SU-DHL-6 (cell line): ENCODE measurements at regions not wholly inside any gene's neighbourhood (a gene's known extent, or its start where the extent isn't known, plus 50 kb on each side); places are given as distances from the start of the nearest gene placed in this dataset.

Source experiments
- H2AFZ ChIP-seq: fragments of 200-600 bp; sonication (generic); 2 replicates; pipeline ENCODE4 v1.6.1; 2014; ENCODE audit warnings: low read depth, mild to moderate bottlenecking, moderate library complexity, mixed read lengths, antibody characterized with exemption, low read length; ENCODE audit not compliant: severe bottlenecking
- H3F3A ChIP-seq: fragments of 200-600 bp; shearing (Covaris generic); 2 replicates; pipeline ENCODE4 v1.6.0; 2016; ENCODE audit warnings: antibody characterized with exemption, mild to moderate bottlenecking; ENCODE audit not compliant: insufficient read depth
- H3K27ac ChIP-seq: fragments of 200-600 bp; sonication (generic); 2 replicates; pipeline ENCODE4 v1.5.1; 2016; ENCODE audit warnings: low read depth, mild to moderate bottlenecking, low read length, moderate library complexity, mixed read lengths
- H3K27me3 ChIP-seq: fragments of 200-600 bp; sonication (generic), shearing (Covaris generic); 2 replicates; pipeline ENCODE4 v1.6.0; 2014; ENCODE audit warnings: mild to moderate bottlenecking, low read length
- H3K36me3 ChIP-seq: fragments of 200-600 bp; sonication (generic); 2 replicates; pipeline ENCODE4 v1.6.1; 2014; ENCODE audit warnings: mild to moderate bottlenecking, low read length, mixed read lengths
- H3K4me2 ChIP-seq: fragments of 300-600, 200-600 bp; shearing (Covaris generic), sonication (generic); 2 replicates; pipeline ENCODE4 v1.6.0; 2014; ENCODE audit warnings: low read length, low read depth, mild to moderate bottlenecking; ENCODE audit not compliant: poor library complexity, severe bottlenecking
- H3K4me3 ChIP-seq: fragments of 200-600 bp; sonication (generic); 2 replicates; pipeline ENCODE4 v1.5.1; 2014; ENCODE audit warnings: antibody characterized with exemption, low read length, mild to moderate bottlenecking, mixed read lengths; ENCODE audit not compliant: insufficient read depth, poor library complexity, severe bottlenecking
- H3K79me2 ChIP-seq: fragments of 200-600 bp; sonication (generic); 2 replicates; pipeline ENCODE4 v1.6.1; 2014; ENCODE audit warnings: mild to moderate bottlenecking, low read length, moderate library complexity; ENCODE audit not compliant: insufficient read depth
- H3K9ac ChIP-seq: fragments of 200-600 bp; sonication (generic); 2 replicates; pipeline ENCODE4 v1.7.0; 2014; ENCODE audit warnings: mild to moderate bottlenecking, low read length
- H3K9me2 ChIP-seq: fragments of 200-600 bp; sonication (generic); replicated peaks from 2 replicates; pipeline ENCODE4 v1.6.1; 2014; ENCODE audit warnings: low read length; ENCODE audit not compliant: insufficient read depth
- H3K9me3 ChIP-seq: fragments of 200-600 bp; sonication (generic); 2 replicates; pipeline ENCODE4 v1.6.1; 2014; ENCODE audit warnings: low read length, mixed read lengths; ENCODE audit not compliant: insufficient read depth
- H4K20me1 ChIP-seq: fragments of 200-600 bp; sonication (generic); 2 replicates; pipeline ENCODE4 v1.6.1; 2014; ENCODE audit warnings: low read depth, mild to moderate bottlenecking, antibody characterized with exemption, low read length, moderate library complexity, mixed read lengths
- CTCF ChIP-seq: fragments of 200-600 bp; sonication (generic); IDR thresholded peaks from one replicate; pipeline ENCODE4 v1.5.1; 2017; ENCODE audit warnings: antibody characterized with exemption, mild to moderate bottlenecking, low read length, moderate library complexity; ENCODE audit not compliant: insufficient read depth, poor library complexity, severe bottlenecking
- EZH2phosphoT487 ChIP-seq: fragments of 200-600 bp; sonication (generic), shearing (Covaris generic); conservative IDR thresholded peaks from 2 replicates; pipeline ENCODE4 v1.6.1; 2018; ENCODE audit warnings: mild to moderate bottlenecking, antibody characterized with exemption, low read length, moderate library complexity, mixed read lengths

GRCh38 chr13:58906329-58907007 lies 1257.3 kb downstream of the DIAPH3 start:
- Histone ChIP-seq H3K27me3 (no peaks in the 10 kb centered on the region), H3K36me3 (no peaks in the 10 kb centered on the region), H4K20me1 (no peaks in the 10 kb centered on the region), H3F3A (no peaks in the 10 kb centered on the region), H3K4me2 (no peak overlapping the region), H2AFZ (no peak overlapping the region), H3K27ac (no peak overlapping the region), H3K79me2 (no peaks in the 10 kb centered on the region), H3K4me3 (no peak overlapping the region), H3K9ac (no peak overlapping the region), H3K9me3 (no peaks in the 10 kb centered on the region), H3K9me2 (no peaks in the 10 kb centered on the region)
- TF ChIP-seq CTCF (no peak), EZH2phosphoT487 (no peak)

- Histone ChIP-seq H3K4me2 (no peak overlapping the region), H3K9me3 (no peaks in the 10 kb centered on the region), H3K9me2 (no peaks in the 10 kb centered on the region), H3K27ac (no peak overlapping the region), H3K4me3 (no peak overlapping the region), H3F3A (no peaks in the 10 kb centered on the region), H3K27me3 (no peaks in the 10 kb centered on the region), H3K9ac (no peak overlapping the region), H3K79me2 (no peaks in the 10 kb centered on the region), H3K36me3 (no peaks in the 10 kb centered on the region), H2AFZ (no peak overlapping the region), H4K20me1 (no peaks in the 10 kb centered on the region)
- no peak for TF ChIP-seq CTCF
- no peak for TF ChIP-seq EZH2phosphoT487
Measured at GRCh38 chr13:58907347-58907746, 1256.4 kb downstream of the DIAPH3 start.

GRCh38 chr13:58908019-58908679 lies 1255.6 kb downstream of the DIAPH3 start:
- no peak overlapping the region for H3K9ac ChIP-seq
- TF ChIP-seq CTCF (no peak), EZH2phosphoT487 (no peak)

More at GRCh38 chr13:58908019-58908679, 1255.6 kb downstream of the DIAPH3 start:
- H3K4me2 ChIP-seq = no peak overlapping the region
- no peaks in the 10 kb centered on the region for H3K9me2 ChIP-seq
- H2AFZ ChIP-seq = peak overlapping the region; percentile 16
- H3K79me2 ChIP-seq = no peaks in the 10 kb centered on the region
- no peaks in the 10 kb centered on the region for H3K27me3 ChIP-seq
- no peak overlapping the region for H3K4me3 ChIP-seq
- no peaks in the 10 kb centered on the region for H3F3A ChIP-seq
- H3K27ac ChIP-seq = no peak overlapping the region
- H3K9me3 ChIP-seq = no peaks in the 10 kb centered on the region
- no peaks in the 10 kb centered on the region for H4K20me1 ChIP-seq
- H3K36me3 ChIP-seq = no peaks in the 10 kb centered on the region
